ENCODE measurements at regions not wholly inside any gene's neighbourhood (a gene's known extent, or its start where the extent isn't known, plus 50 kb on each side); places are given as distances from the start of the nearest gene placed in this dataset.

- TF ChIP-seq CTCF (IDR thresholded peaks at IDR 0.05; ENCODE audit: unreplicated experiment in 3 of 3), result no peak
- no peaks in the 10 kb centered on the region for H3K27me3 Mint-ChIP-seq (ENCODE audit: low read depth)
These were observed 825.1 kb upstream of the CNTNAP5 start for GRCh38 chr2:123200035-123200434.

GRCh38 chr2:123207245-123207644 lies 817.8 kb upstream of the CNTNAP5 start:
- H3K4me1 Mint-ChIP-seq, result peaks cover 6% of the 10 kb centered on the region
- H3K4me3 Mint-ChIP-seq, result no peak overlapping the region
- no peak overlapping the region for H3K27ac Mint-ChIP-seq
- TF ChIP-seq CTCF (IDR thresholded peaks at IDR 0.05; ENCODE audit: unreplicated experiment in 3 of 3), result no peak
- H3K9me3 Mint-ChIP-seq, result peaks cover 6% of the 10 kb centered on the region
- H3K27me3 Mint-ChIP-seq (ENCODE audit: low read depth), result no peaks in the 10 kb centered on the region
- no peaks in the 10 kb centered on the region for H3K36me3 Mint-ChIP-seq (ENCODE audit: low read depth)

More at GRCh38 chr2:123200035-123200434, 825.1 kb upstream of the CNTNAP5 start:
- peaks cover 5% of the 10 kb centered on the region for H3K4me1 Mint-ChIP-seq
- H3K4me3 Mint-ChIP-seq, result no peak overlapping the region
- H3K36me3 Mint-ChIP-seq (ENCODE audit: low read depth), result no peaks in the 10 kb centered on the region
- H3K27ac Mint-ChIP-seq, result no peak overlapping the region
- H3K9me3 Mint-ChIP-seq, result peaks cover 6% of the 10 kb centered on the region

GRCh38 chr2:123209202-123209601 lies 815.9 kb upstream of the CNTNAP5 start:
- H3K9me3 Mint-ChIP-seq, result no peaks in the 10 kb centered on the region
- no peaks in the 10 kb centered on the region for H3K36me3 Mint-ChIP-seq (ENCODE audit: low read depth)
- H3K27ac Mint-ChIP-seq, result no peak overlapping the region
- H3K4me1 Mint-ChIP-seq, result peaks cover 6% of the 10 kb centered on the region
- H3K27me3 Mint-ChIP-seq (ENCODE audit: low read depth), result no peaks in the 10 kb centered on the region
- H3K4me3 Mint-ChIP-seq, result no peak overlapping the region
- TF ChIP-seq CTCF (IDR thresholded peaks at IDR 0.05; ENCODE audit: unreplicated experiment in 3 of 3), result no peak

- no peak overlapping the region for H3K27ac Mint-ChIP-seq
- H3K4me3 Mint-ChIP-seq, result no peak overlapping the region
- no peaks in the 10 kb centered on the region for H3K27me3 Mint-ChIP-seq (ENCODE audit: low read depth)
- TF ChIP-seq CTCF (IDR thresholded peaks at IDR 0.05; ENCODE audit: unreplicated experiment in 3 of 3), result no peak
- H3K4me1 Mint-ChIP-seq, result no peaks in the 10 kb centered on the region
- H3K36me3 Mint-ChIP-seq (ENCODE audit: low read depth), result no peaks in the 10 kb centered on the region
- no peaks in the 10 kb centered on the region for H3K9me3 Mint-ChIP-seq
These were observed 813.9 kb upstream of the CNTNAP5 start for GRCh38 chr2:123211181-123211580.

- H3K27ac Mint-ChIP-seq, result no peak overlapping the region
- peaks cover 14% of the 10 kb centered on the region for H3K9me3 Mint-ChIP-seq
- TF ChIP-seq CTCF (IDR thresholded peaks at IDR 0.05; ENCODE audit: unreplicated experiment in 3 of 3), result no peak
- no peaks in the 10 kb centered on the region for H3K36me3 Mint-ChIP-seq (ENCODE audit: low read depth)
- no peaks in the 10 kb centered on the region for H3K4me1 Mint-ChIP-seq
- no peak overlapping the region for H3K4me3 Mint-ChIP-seq
- peaks cover 3% of the 10 kb centered on the region for H3K27me3 Mint-ChIP-seq (ENCODE audit: low read depth)
These were observed 779.9 kb upstream of the CNTNAP5 start for GRCh38 chr2:123245156-123245555.

- Mint-ChIP-seq H3K4me1 (no peaks in the 10 kb centered on the region), H3K4me3 (no peak overlapping the region), H3K9me3 (peaks cover 7% of the 10 kb centered on the region), H3K36me3 (ENCODE audit: low read depth) (no peaks in the 10 kb centered on the region), H3K27me3 (ENCODE audit: low read depth) (no peaks in the 10 kb centered on the region), H3K27ac (no peak overlapping the region)
- TF ChIP-seq CTCF (IDR thresholded peaks at IDR 0.05; ENCODE audit: unreplicated experiment in 3 of 3), result no peak
These were observed 766.1 kb upstream of the CNTNAP5 start for GRCh38 chr2:123258877-123259539.
